Left lung (tissue), 4 donors: ENCODE measurements at regions not wholly inside any gene's neighbourhood (a gene's known extent, or its start where the extent isn't known, plus 50 kb on each side); places are given as distances from the start of the nearest gene placed in this dataset.

Source experiments
- ATAC-seq: fragments of 200-7000 bp; cut with Tn5 transposase; one replicate; pipeline ENCODE4 v1.9.1; 2020; ENCODE audit warnings: moderate library complexity
- DNase-seq, 4 donors: peaks; one replicate each; pipeline ENCODE4 v3.0.0-alpha.2; 2013 to 2020
- H3K27ac ChIP-seq, 2 donors: fragments of 200-600 bp; sonication (generic) in 1 of 2; one replicate each; pipeline versions ENCODE4 v1.5.0 to v1.8.0; 2020 to 2021
- H3K27me3 ChIP-seq, 2 donors: fragments of 200-600 bp; sonication (generic) in 1 of 2; one replicate each; pipeline versions ENCODE4 v1.5.0 to v1.8.0; 2020 to 2021
- H3K36me3 ChIP-seq, 2 donors: fragments of 200-600 bp; sonication (generic) in 1 of 2; one replicate each; pipeline versions ENCODE4 v1.5.0 to v1.8.0; 2020 to 2021
- H3K4me1 ChIP-seq, 2 donors: fragments of 200-600 bp; one replicate each; pipeline ENCODE4 v1.8.0; 2021
- H3K4me3 ChIP-seq, 2 donors: fragments of 200-600 bp; sonication (generic) in 1 of 2; one replicate each; pipeline versions ENCODE4 v1.5.0 to v1.8.0; 2020 to 2021; ENCODE audit warnings: mild to moderate bottlenecking in 1 of 2
- H3K9me3 ChIP-seq, 2 donors: fragments of 200-600 bp; sonication (generic) in 1 of 2; one replicate each; pipeline versions ENCODE4 v1.5.0 to v1.8.0; 2020 to 2021
- CTCF ChIP-seq, 2 donors: fragments of 200-600 bp; sonication (generic) in 1 of 2; IDR thresholded peaks; one replicate each; pipeline versions ENCODE4 v1.5.0 to v1.8.0; 2021; ENCODE audit warnings: antibody characterized with exemption in 2 of 2
- intact Hi-C, 2 donors: fragments of 100-400 bp; cut with DNase I; formaldehyde crosslinking; loops; one replicate each; pipeline versions ENCODE4 v1.11.2 to v1.14.2; 2022
- donor health status: DM: no; HTN: yes; CAD: no.
- donor health status: DM: no; HTN: no; CAD: no.

GRCh38 chr2:187815113-187815512, 260.9 kb upstream of the TFPI start:
- H3K4me1 ChIP-seq: no peaks in the 10 kb centered on the region
- intact Hi-C loops: no loop called here
- H3K27me3 ChIP-seq: no peaks in the 10 kb centered on the region
- TF ChIP-seq CTCF (IDR thresholded peaks at IDR 0.05): no peak
- H3K4me3 ChIP-seq: no peak overlapping the region
- H3K9me3 ChIP-seq: peaks cover 0 to 12% of the 10 kb centered on the region in 2 donors
- H3K36me3 ChIP-seq: no peaks in the 10 kb centered on the region
- no peak for DNase-seq
- no peak for ATAC-seq
- no peak overlapping the region for H3K27ac ChIP-seq

- ATAC-seq (no peak), DNase-seq (no peak)
- Histone ChIP-seq H3K27me3 (no peaks in the 10 kb centered on the region), H3K27ac (no peak overlapping the region), H3K9me3 (peaks cover 0 to 12% of the 10 kb centered on the region in 2 donors), H3K36me3 (no peaks in the 10 kb centered on the region), H3K4me1 (no peaks in the 10 kb centered on the region), H3K4me3 (no peak overlapping the region)
- TF ChIP-seq CTCF (IDR thresholded peaks at IDR 0.05): no peak
- intact Hi-C loops: no loop called here
These were observed 265.4 kb upstream of the TFPI start for GRCh38 chr2:187819624-187820023.

- no peak overlapping the region for H3K4me3 ChIP-seq
- H3K27me3 ChIP-seq: no peaks in the 10 kb centered on the region
- intact Hi-C loops: no loop called here
- H3K36me3 ChIP-seq: no peaks in the 10 kb centered on the region
- ATAC-seq (no peak), DNase-seq (peak in 1 of 4 donors; percentile 51)
- no peaks in the 10 kb centered on the region for H3K4me1 ChIP-seq
- H3K9me3 ChIP-seq: peaks cover 0 to 6% of the 10 kb centered on the region in 2 donors
- no peak overlapping the region for H3K27ac ChIP-seq
- TF ChIP-seq CTCF (IDR thresholded peaks at IDR 0.05): no peak
These were observed 270.9 kb upstream of the TFPI start for GRCh38 chr2:187825108-187825507.

- Histone ChIP-seq H3K9me3 (peaks cover 0 to 6% of the 10 kb centered on the region in 2 donors), H3K36me3 (no peaks in the 10 kb centered on the region), H3K4me3 (no peak overlapping the region), H3K27me3 (no peaks in the 10 kb centered on the region), H3K27ac (no peak overlapping the region), H3K4me1 (no peaks in the 10 kb centered on the region)
- DNase-seq: no peak
- no peak for TF ChIP-seq CTCF (IDR thresholded peaks at IDR 0.05)
- no peak for ATAC-seq
- intact Hi-C loops: no loop called here
These were observed 271.8 kb upstream of the TFPI start for GRCh38 chr2:187826023-187826422.

GRCh38 chr2:187834787-187835186, 280.6 kb upstream of the TFPI start:
- H3K27me3 ChIP-seq: no peaks in the 10 kb centered on the region
- TF ChIP-seq CTCF (IDR thresholded peaks at IDR 0.05): no peak
- intact Hi-C loops: no loop called here
- no peaks in the 10 kb centered on the region for H3K36me3 ChIP-seq
- H3K4me3 ChIP-seq: no peak overlapping the region
- H3K27ac ChIP-seq: no peak overlapping the region
- no peaks in the 10 kb centered on the region for H3K9me3 ChIP-seq
- ATAC-seq: no peak
- H3K4me1 ChIP-seq: no peaks in the 10 kb centered on the region
- no peak for DNase-seq
